ENCODE measurements at regions not wholly inside any gene's neighbourhood (a gene's known extent, or its start where the extent isn't known, plus 50 kb on each side); places are given as distances from the start of the nearest gene placed in this dataset.
"Not testable (repeated sequence)": the region's sequence is repeated elsewhere in the genome, so short reads cannot be mapped to it uniquely, and the experiment has no call there.

GRCh38 chr2:111373060-111373459 lies 252.3 kb downstream of the BCL2L11 start:
- DNase-seq: not testable (repeated sequence)

GRCh38 chr2:111373989-111374388 lies 253.3 kb downstream of the BCL2L11 start:
- DNase-seq: peak; percentile 8

GRCh38 chr2:111374734-111375133 lies 254.0 kb downstream of the BCL2L11 start:
- not testable (repeated sequence) for DNase-seq

GRCh38 chr2:111375320-111375883 lies 254.7 kb downstream of the BCL2L11 start:
- not testable (repeated sequence) for DNase-seq

- not testable (repeated sequence) for DNase-seq
These were observed 255.7 kb downstream of the BCL2L11 start for GRCh38 chr2:111376272-111376970.

GRCh38 chr2:111376971-111377352 lies 256.2 kb downstream of the BCL2L11 start:
- DNase-seq: not testable (repeated sequence)

- DNase-seq: not testable (repeated sequence)
These were observed 256.8 kb downstream of the BCL2L11 start for GRCh38 chr2:111377386-111377959.

- DNase-seq: not testable (repeated sequence)
These were observed 257.6 kb downstream of the BCL2L11 start for GRCh38 chr2:111378348-111378747.

- peak; percentile 54 for DNase-seq
These were observed 260.2 kb downstream of the BCL2L11 start for GRCh38 chr2:111380733-111381439.

- DNase-seq: not testable (repeated sequence)
These were observed 261.0 kb downstream of the BCL2L11 start for GRCh38 chr2:111381530-111382306.

- DNase-seq: not testable (repeated sequence)
These were observed 261.8 kb downstream of the BCL2L11 start for GRCh38 chr2:111382507-111382906.

GRCh38 chr2:111383311-111383710 lies 262.6 kb downstream of the BCL2L11 start:
- DNase-seq: not testable (repeated sequence)

- DNase-seq: not testable (repeated sequence)
These were observed 264.7 kb downstream of the BCL2L11 start for GRCh38 chr2:111385226-111385957.

- DNase-seq: not testable (repeated sequence)
These were observed 269.9 kb downstream of the BCL2L11 start for GRCh38 chr2:111390605-111391004.

- DNase-seq: peak; percentile 83
These were observed 274.8 kb downstream of the BCL2L11 start for GRCh38 chr2:111395350-111396128.

- not testable (repeated sequence) for DNase-seq
These were observed 280.0 kb downstream of the BCL2L11 start for GRCh38 chr2:111400598-111401253.

GRCh38 chr2:111401270-111402140 lies 280.8 kb downstream of the BCL2L11 start:
- not testable (repeated sequence) for DNase-seq

GRCh38 chr2:111402450-111402849 lies 281.7 kb downstream of the BCL2L11 start:
- DNase-seq: not testable (repeated sequence)

- not testable (repeated sequence) for DNase-seq
These were observed 282.6 kb downstream of the BCL2L11 start for GRCh38 chr2:111403287-111403686.
